Liver (tissue), 8 donors: ENCODE measurements at regions not wholly inside any gene's neighbourhood (a gene's known extent, or its start where the extent isn't known, plus 50 kb on each side); places are given as distances from the start of the nearest gene placed in this dataset.

ENCODE experiments used
- DNase-seq: peaks from one replicate; pipeline ENCODE4 v3.0.0-alpha.2; 2017; ENCODE audit warnings: low spot score
- H3K27ac ChIP-seq, 2 donors: one replicate each; pipeline ENCODE4 v1.7.0; 2013; ENCODE audit warnings: inconsistent platforms in 2 of 2, low read length in 2 of 2, control low read depth in 1 of 2, low read depth in 1 of 2, mild to moderate bottlenecking in 1 of 2
- H3K27me3 ChIP-seq, 4 donors: one replicate each; pipeline versions ENCODE4 v1.6.1 to v1.7.0; 2013; ENCODE audit warnings: low read length in 3 of 4, inconsistent platforms in 1 of 4, mild to moderate bottlenecking in 1 of 4, moderate library complexity in 1 of 4; ENCODE audit not compliant: control insufficient read depth in 4 of 4, insufficient read depth in 4 of 4
- H3K36me3 ChIP-seq, 4 donors: one replicate each; pipeline versions ENCODE4 v1.6.1 to v1.7.0; 2013; ENCODE audit warnings: low read length in 3 of 4, mild to moderate bottlenecking in 3 of 4, low read depth in 1 of 4, moderate library complexity in 1 of 4; ENCODE audit not compliant: control insufficient read depth in 4 of 4, insufficient read depth in 3 of 4
- H3K4me1 ChIP-seq, 4 donors: one replicate each; pipeline versions ENCODE4 v1.6.1 to v1.7.0; 2013; ENCODE audit warnings: low read length in 3 of 4, mild to moderate bottlenecking in 3 of 4, moderate library complexity in 1 of 4; ENCODE audit not compliant: control insufficient read depth in 4 of 4, insufficient read depth in 4 of 4
- H3K4me3 ChIP-seq, 3 donors: one replicate each; pipeline versions ENCODE4 v1.6.1 to v1.7.0; 2013; ENCODE audit warnings: low read length in 3 of 3, control low read depth in 1 of 3, low read depth in 1 of 3, mild to moderate bottlenecking in 1 of 3
- H3K9ac ChIP-seq, 2 donors: one replicate each; pipeline ENCODE4 v1.7.0; 2013; ENCODE audit warnings: low read length in 2 of 2, mild to moderate bottlenecking in 2 of 2, moderate library complexity in 2 of 2, control low read depth in 1 of 2, low read depth in 1 of 2
- H3K9me3 ChIP-seq, 4 donors: one replicate each; pipeline versions ENCODE4 v1.6.1 to v1.7.0; 2013; ENCODE audit warnings: low read length in 3 of 4; ENCODE audit not compliant: control insufficient read depth in 4 of 4
- ATF3 ChIP-seq: IDR thresholded peaks from 2 replicates; pipeline ENCODE4 v1.6.1; 2016; ENCODE audit warnings: antibody characterized with exemption
- CTCF ChIP-seq: fragments of 150-350 bp; IDR thresholded peaks from 2 replicates; pipeline ENCODE4 v1.5.1; 2017; ENCODE audit warnings: improper control_type of control experiment, low read depth, low read length; ENCODE audit not compliant: missing input control
- EGR1 ChIP-seq, 2 donors: IDR thresholded peaks; 2 replicates each; pipeline ENCODE4 v1.6.1; 2016 to 2018; ENCODE audit warnings: antibody characterized with exemption in 2 of 2, low read depth in 2 of 2
- FOXA2 ChIP-seq: IDR thresholded peaks from 2 replicates; pipeline ENCODE4 v1.6.1; 2016; ENCODE audit warnings: antibody characterized with exemption
- HNF4A ChIP-seq, 2 donors: conservative IDR thresholded peaks; 2 replicates each; pipeline ENCODE4 v1.6.1; 2016; ENCODE audit warnings: antibody characterized with exemption in 2 of 2, mild to moderate bottlenecking in 2 of 2
- HNF4G ChIP-seq: IDR thresholded peaks from 2 replicates; pipeline ENCODE4 v1.6.1; 2016; ENCODE audit warnings: antibody characterized with exemption
- JUND ChIP-seq, 2 donors: IDR thresholded peaks; 2 replicates each; pipeline ENCODE4 v1.6.1; 2016; ENCODE audit warnings: antibody characterized with exemption in 2 of 2
- RAD21 ChIP-seq, 2 donors: IDR thresholded peaks; 2 replicates each; pipeline ENCODE4 v1.6.1; 2016; ENCODE audit warnings: antibody characterized with exemption in 2 of 2, mild to moderate bottlenecking in 2 of 2
- REST ChIP-seq: IDR thresholded peaks from 2 replicates; pipeline ENCODE4 v1.6.1; 2016; ENCODE audit warnings: antibody characterized with exemption, mild to moderate bottlenecking
- RXRA ChIP-seq, 2 donors: IDR thresholded peaks; 2 replicates each; pipeline ENCODE4 v1.6.1; 2017 to 2018; ENCODE audit warnings: antibody characterized with exemption in 2 of 2, mild to moderate bottlenecking in 1 of 2
- SP1 ChIP-seq: IDR thresholded peaks from 2 replicates; pipeline ENCODE4 v1.6.1; 2018; ENCODE audit warnings: antibody characterized with exemption, mild to moderate bottlenecking
- TAF1 ChIP-seq: conservative IDR thresholded peaks from 2 replicates; pipeline ENCODE4 v1.6.1; 2016; ENCODE audit warnings: antibody characterized with exemption, mild to moderate bottlenecking
- YY1 ChIP-seq: IDR thresholded peaks from 2 replicates; pipeline ENCODE4 v1.6.1; 2016; ENCODE audit warnings: antibody characterized with exemption, mild to moderate bottlenecking
- WGBS: extraction: QIAGEN DNeasy Blood & Tissue Kit; methylation state at CpG from one replicate; pipeline ENCODE4 v1.1.7; 2013; 5-methylcytosine and 5-hydroxymethylcytosine counted together
- donor health status: healthy.
- donor health status: healthy.
- donor health status: healthy.
- donor health status: healthy.
- donor health status: healthy.

- no peak overlapping the region for H3K9ac ChIP-seq
- no peaks in the 10 kb centered on the region for H3K36me3 ChIP-seq
- WGBS = 53% methylated on average over 2 of the region's 2 CpGs
- H3K9me3 ChIP-seq = no peaks in the 10 kb centered on the region
- no peak overlapping the region for H3K4me3 ChIP-seq
- TF ChIP-seq FOXA2 = no peak
- no peak for TF ChIP-seq YY1
- TF ChIP-seq TAF1 = no peak
- no peaks in the 10 kb centered on the region for H3K4me1 ChIP-seq
- no peak overlapping the region for H3K27ac ChIP-seq
- no peak for DNase-seq
- H3K27me3 ChIP-seq = no peaks in the 10 kb centered on the region
Observed at GRCh38 chr2:146131048-146131447, 1611.1 kb upstream of the ZEB2 start.

- Histone ChIP-seq H3K9ac (no peak overlapping the region), H3K27ac (no peak overlapping the region), H3K27me3 (no peaks in the 10 kb centered on the region), H3K4me1 (no peaks in the 10 kb centered on the region), H3K9me3 (no peaks in the 10 kb centered on the region), H3K36me3 (no peaks in the 10 kb centered on the region), H3K4me3 (no peak overlapping the region)
- DNase-seq = no peak
- no peak for TF ChIP-seq YY1
- no peak for TF ChIP-seq RXRA (IDR thresholded peaks at IDR 0.05)
- TF ChIP-seq HNF4A (conservative IDR thresholded peaks at IDR 0.05) = no peak
- 89% methylated on average over 4 of the region's 4 CpGs for WGBS
Observed at GRCh38 chr2:146130290-146130689, 1610.4 kb upstream of the ZEB2 start.

- TF ChIP-seq ATF3 = no peak
- Histone ChIP-seq H3K27me3 (no peaks in the 10 kb centered on the region), H3K9ac (no peak overlapping the region), H3K4me3 (no peak overlapping the region), H3K27ac (no peak overlapping the region), H3K9me3 (no peaks in the 10 kb centered on the region), H3K36me3 (no peaks in the 10 kb centered on the region), H3K4me1 (no peaks in the 10 kb centered on the region)
- DNase-seq = no peak
- 83% methylated on average over 2 of the region's 2 CpGs for WGBS
Observed at GRCh38 chr2:146129231-146129630, 1609.3 kb upstream of the ZEB2 start.

- Histone ChIP-seq H3K36me3 (no peaks in the 10 kb centered on the region), H3K4me3 (no peak overlapping the region), H3K9me3 (no peaks in the 10 kb centered on the region), H3K27ac (no peak overlapping the region), H3K27me3 (no peaks in the 10 kb centered on the region), H3K9ac (no peak overlapping the region), H3K4me1 (no peaks in the 10 kb centered on the region)
- TF ChIP-seq HNF4A (conservative IDR thresholded peaks at IDR 0.05) = no peak
- TF ChIP-seq YY1 = no peak
- TF ChIP-seq JUND (IDR thresholded peaks at IDR 0.05) = no peak
- TF ChIP-seq SP1 = no peak
- no peak for TF ChIP-seq EGR1 (IDR thresholded peaks at IDR 0.05; ENCODE audit: low read depth in 2 of 2)
- TF ChIP-seq RXRA (IDR thresholded peaks at IDR 0.05) = no peak
- TF ChIP-seq REST = no peak
- no peak for TF ChIP-seq CTCF
- no peak for TF ChIP-seq HNF4G
- TF ChIP-seq RAD21 (IDR thresholded peaks at IDR 0.05) = no peak
- DNase-seq = no peak
- WGBS = 91% methylated on average over 3 of the region's 3 CpGs
Observed at GRCh38 chr2:146128216-146128615, 1608.3 kb upstream of the ZEB2 start.
